ENCODE measurements at regions not wholly inside any gene's neighbourhood (a gene's known extent, or its start where the extent isn't known, plus 50 kb on each side); places are given as distances from the start of the nearest gene placed in this dataset.

DNA sequence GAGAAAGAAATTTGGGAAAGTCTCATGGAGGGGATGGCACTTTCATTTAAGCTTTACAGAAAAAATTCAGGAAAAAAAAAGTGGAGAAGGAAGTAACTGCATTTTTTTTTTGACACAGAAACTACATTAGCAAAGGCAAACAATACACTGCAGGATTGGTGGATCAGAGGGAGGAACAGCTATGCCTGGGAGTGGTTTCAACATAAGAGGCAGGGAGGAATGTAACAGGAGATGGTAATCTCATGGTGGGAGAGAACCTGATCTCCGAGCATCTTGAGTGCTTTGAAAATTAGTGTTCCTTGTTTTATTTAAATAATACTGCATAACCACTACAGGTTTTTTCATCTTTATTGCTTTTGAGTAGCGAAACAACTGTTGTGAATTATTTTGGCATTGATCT is 249.4 kb downstream of the FAM170A start:
- TF ChIP-seq POLR2A (IDR thresholded peaks at IDR 0.05), result no peak
- TF ChIP-seq, protein P1, sequence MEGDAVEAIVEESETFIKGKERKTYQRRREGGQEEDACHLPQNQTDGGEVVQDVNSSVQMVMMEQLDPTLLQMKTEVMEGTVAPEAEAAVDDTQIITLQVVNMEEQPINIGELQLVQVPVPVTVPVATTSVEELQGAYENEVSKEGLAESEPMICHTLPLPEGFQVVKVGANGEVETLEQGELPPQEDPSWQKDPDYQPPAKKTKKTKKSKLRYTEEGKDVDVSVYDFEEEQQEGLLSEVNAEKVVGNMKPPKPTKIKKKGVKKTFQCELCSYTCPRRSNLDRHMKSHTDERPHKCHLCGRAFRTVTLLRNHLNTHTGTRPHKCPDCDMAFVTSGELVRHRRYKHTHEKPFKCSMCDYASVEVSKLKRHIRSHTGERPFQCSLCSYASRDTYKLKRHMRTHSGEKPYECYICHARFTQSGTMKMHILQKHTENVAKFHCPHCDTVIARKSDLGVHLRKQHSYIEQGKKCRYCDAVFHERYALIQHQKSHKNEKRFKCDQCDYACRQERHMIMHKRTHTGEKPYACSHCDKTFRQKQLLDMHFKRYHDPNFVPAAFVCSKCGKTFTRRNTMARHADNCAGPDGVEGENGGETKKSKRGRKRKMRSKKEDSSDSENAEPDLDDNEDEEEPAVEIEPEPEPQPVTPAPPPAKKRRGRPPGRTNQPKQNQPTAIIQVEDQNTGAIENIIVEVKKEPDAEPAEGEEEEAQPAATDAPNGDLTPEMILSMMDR (IDR thresholded peaks at IDR 0.05), result no peak
- intact Hi-C loops (cut with DNase I; ENCODE audit: low total_unique reads), result no loop called here
- DNase-seq (ENCODE audit: low spot score in 2 of 2), result no peak
- 51 to 64% methylated on average over 2 of the region's 2 CpGs for WGBS, 2 donors
- H3K4me3 ChIP-seq (ENCODE audit: low read depth, poor library complexity, severe bottlenecking), result no peak overlapping the region

DNA sequence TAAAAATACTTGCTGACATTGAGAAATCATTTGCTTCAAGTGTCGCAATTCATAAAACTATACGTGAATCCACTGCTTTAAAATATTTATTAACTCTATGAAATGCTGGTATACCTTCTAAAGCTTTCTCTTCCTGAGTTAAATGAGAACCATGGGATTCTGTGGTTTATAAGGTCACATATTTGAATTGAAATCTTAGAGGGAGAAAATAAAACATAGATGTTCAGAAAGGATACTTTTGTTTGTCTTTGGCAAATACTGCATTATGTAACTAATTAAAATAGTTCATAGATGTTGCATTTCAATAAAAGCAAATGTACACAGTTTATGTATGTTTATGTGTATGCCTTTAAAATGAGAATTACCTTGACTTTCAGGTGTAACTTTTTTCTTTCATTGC is 250.1 kb downstream of the FAM170A start:
- intact Hi-C loops (cut with DNase I; ENCODE audit: low total_unique reads), result no loop called here
- TF ChIP-seq, protein P1 (IDR thresholded peaks at IDR 0.05), result no peak
- TF ChIP-seq POLR2A (IDR thresholded peaks at IDR 0.05), result no peak
- no peak for DNase-seq (ENCODE audit: low spot score in 2 of 2)
- no peak overlapping the region for H3K4me3 ChIP-seq (ENCODE audit: low read depth, poor library complexity, severe bottlenecking)
- WGBS, 2 donors, result 58 to 65% methylated on average over 2 of the region's 2 CpGs

DNA sequence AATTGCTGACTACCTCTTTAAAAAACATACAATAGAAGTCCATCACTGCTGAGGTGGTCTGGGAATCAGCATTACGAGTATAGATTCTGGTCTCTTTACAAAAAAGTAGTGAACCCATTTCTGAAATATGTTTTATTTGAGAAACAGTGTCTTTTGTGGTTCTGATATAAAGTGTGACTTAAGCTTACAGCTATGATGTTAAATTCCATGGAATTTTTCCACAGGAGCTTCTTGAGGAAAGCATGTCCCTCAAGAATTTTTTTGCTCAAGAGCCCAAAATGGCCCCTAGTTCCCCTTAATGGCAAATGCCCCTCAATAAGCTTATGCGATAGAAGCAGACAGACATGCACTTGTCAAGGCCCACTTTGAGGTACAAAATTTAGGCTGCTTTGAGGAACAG is 265.7 kb downstream of the FAM170A start:
- intact Hi-C loops (cut with DNase I; ENCODE audit: low total_unique reads), result no loop called here
- WGBS, 2 donors, result 86 to 95% methylated on average over 2 of the region's 2 CpGs
- no peak for TF ChIP-seq POLR2A (IDR thresholded peaks at IDR 0.05)
- TF ChIP-seq, protein P1 (IDR thresholded peaks at IDR 0.05), result no peak
- no peak overlapping the region for H3K4me3 ChIP-seq (ENCODE audit: low read depth, poor library complexity, severe bottlenecking)
- no peak for DNase-seq (ENCODE audit: low spot score in 2 of 2)

DNA sequence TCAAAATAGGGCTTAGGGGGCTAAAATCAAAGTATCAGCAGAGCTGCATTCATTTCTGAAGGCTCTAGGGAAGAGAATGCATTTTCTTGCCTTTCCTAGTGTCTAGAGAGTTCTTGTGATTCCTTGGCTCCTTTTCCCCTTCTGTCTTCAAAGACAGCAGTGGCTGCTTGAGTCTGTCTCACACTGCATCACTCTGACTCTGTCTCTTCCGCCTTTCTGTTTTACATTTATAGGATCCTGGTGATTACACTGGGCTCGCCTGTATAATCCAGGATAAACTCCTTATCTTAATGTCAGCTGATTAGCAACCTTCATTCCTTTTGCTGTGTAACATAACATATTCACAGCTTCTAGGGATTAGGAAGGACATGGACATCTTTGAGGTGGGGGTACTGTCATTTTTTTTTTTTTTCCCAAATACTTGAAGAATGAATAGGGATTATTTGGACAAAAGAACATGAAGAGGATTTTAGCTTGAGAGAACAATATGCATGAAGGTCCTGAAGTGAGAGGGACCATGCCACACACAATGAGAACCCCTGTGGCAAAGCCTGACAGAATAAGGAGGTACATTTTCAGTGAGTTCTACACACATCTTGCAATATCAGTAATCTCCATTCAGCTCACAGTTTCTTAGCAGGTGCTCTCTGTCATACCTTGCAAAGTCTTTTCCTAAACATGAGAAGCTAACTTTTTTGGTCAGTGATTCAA is 267.6 kb downstream of the FAM170A start:
- no peak overlapping the region for H3K4me3 ChIP-seq (ENCODE audit: low read depth, poor library complexity, severe bottlenecking)
- intact Hi-C loops (cut with DNase I; ENCODE audit: low total_unique reads), result no loop called here
- TF ChIP-seq, protein P1 (IDR thresholded peaks at IDR 0.05), result no peak
- no peak for TF ChIP-seq POLR2A (IDR thresholded peaks at IDR 0.05)
- WGBS, 2 donors, result 73 to 74% methylated on average over 2 of the region's 2 CpGs
- no peak for DNase-seq (ENCODE audit: low spot score in 2 of 2)

DNA sequence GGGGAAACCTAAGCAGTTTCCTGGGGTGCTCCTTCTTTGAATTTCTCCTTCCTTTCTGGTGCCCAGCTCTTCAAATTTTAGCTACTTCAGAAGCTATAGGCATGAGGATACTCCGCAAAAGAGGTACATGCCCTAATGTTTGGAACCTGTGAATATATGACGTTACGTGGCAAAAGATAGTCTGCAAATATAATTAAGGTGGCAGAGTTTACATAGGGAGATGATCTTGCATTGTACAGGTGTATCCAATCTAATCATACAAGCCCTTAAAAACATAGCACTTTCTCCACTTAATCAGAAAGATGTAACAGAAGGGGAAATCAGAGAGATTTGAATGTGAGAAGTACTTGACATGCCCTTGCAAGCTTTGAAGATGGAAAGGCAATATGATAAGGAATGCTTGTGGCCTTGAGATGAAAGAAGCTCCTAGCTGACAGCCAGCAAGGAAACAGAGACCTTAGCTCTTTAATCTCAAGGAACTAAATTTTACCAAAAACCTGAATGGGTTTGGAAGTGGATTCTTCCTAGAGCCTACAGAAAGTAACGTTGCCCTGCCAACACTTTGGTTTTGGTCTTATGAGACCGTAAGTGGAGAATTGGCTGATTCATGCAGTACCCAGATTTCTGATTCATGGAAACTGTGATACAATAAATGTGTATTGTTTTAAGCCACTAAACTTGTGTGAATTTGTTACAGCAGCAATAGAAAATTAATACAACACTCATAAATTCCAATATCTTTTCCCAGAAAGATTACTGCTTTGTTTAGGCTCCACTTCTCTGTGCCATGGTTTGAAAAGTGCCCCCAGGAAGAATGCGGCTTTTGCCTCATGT is 268.4 kb downstream of the FAM170A start:
- DNase-seq (ENCODE audit: low spot score in 2 of 2), result no peak
- intact Hi-C loops (cut with DNase I; ENCODE audit: low total_unique reads), result no loop called here
- no peak overlapping the region for H3K4me3 ChIP-seq (ENCODE audit: low read depth, poor library complexity, severe bottlenecking)
- TF ChIP-seq, protein P1 (IDR thresholded peaks at IDR 0.05), result no peak
- TF ChIP-seq POLR2A (IDR thresholded peaks at IDR 0.05), result no peak
- 62 to 72% methylated on average over 6 of the region's 6 CpGs for WGBS, 2 donors
